ES-I3 (cell line): ENCODE measurements at regions not wholly inside any gene's neighbourhood (a gene's known extent, or its start where the extent isn't known, plus 50 kb on each side); places are given as distances from the start of the nearest gene placed in this dataset.

ENCODE experiments used
- H3K36me3 ChIP-seq: 2 replicates; pipeline ENCODE4 v1.6.1; 2013; ENCODE audit warnings: mild to moderate bottlenecking, low read length, control low read depth, moderate library complexity; ENCODE audit not compliant: insufficient read depth
- H3K4me1 ChIP-seq: 2 replicates; pipeline ENCODE4 v1.6.1; 2013; ENCODE audit warnings: mild to moderate bottlenecking, control low read depth, low read length; ENCODE audit not compliant: insufficient read depth
- H3K9ac ChIP-seq: 2 replicates; pipeline ENCODE4 v1.6.1; 2013; ENCODE audit warnings: low read depth, mild to moderate bottlenecking, low read length, moderate library complexity
- H3K9me3 ChIP-seq: 2 replicates; pipeline ENCODE4 v1.6.1; 2013; ENCODE audit warnings: mild to moderate bottlenecking, low read length, moderate library complexity; ENCODE audit not compliant: control insufficient read depth, insufficient read depth

- Histone ChIP-seq H3K36me3 (no peaks in the 10 kb centered on the region), H3K9ac (no peak overlapping the region), H3K4me1 (no peaks in the 10 kb centered on the region; the same call in 1 of the 2 replicates), H3K9me3 (no peaks in the 10 kb centered on the region)
Measured at GRCh38 chr5:13478831-13479465, 465.5 kb downstream of the DNAH5 start.

- Histone ChIP-seq H3K4me1 (no peaks in the 10 kb centered on the region; the same call in 1 of the 2 replicates), H3K36me3 (no peaks in the 10 kb centered on the region), H3K9me3 (no peaks in the 10 kb centered on the region), H3K9ac (no peak overlapping the region)
Measured at GRCh38 chr5:13477118-13477737, 467.3 kb downstream of the DNAH5 start.

- Histone ChIP-seq H3K4me1 (no peaks in the 10 kb centered on the region), H3K9ac (no peak overlapping the region), H3K36me3 (no peaks in the 10 kb centered on the region), H3K9me3 (no peaks in the 10 kb centered on the region)
Measured at GRCh38 chr5:13472842-13473241, 471.6 kb downstream of the DNAH5 start.

GRCh38 chr5:13470975-13471374 is 473.5 kb downstream of the DNAH5 start:
- no peaks in the 10 kb centered on the region for H3K9me3 ChIP-seq
- H3K36me3 ChIP-seq, result no peaks in the 10 kb centered on the region
- no peak overlapping the region for H3K9ac ChIP-seq
- no peaks in the 10 kb centered on the region for H3K4me1 ChIP-seq

GRCh38 chr5:13470263-13470662 is 474.2 kb downstream of the DNAH5 start:
- Histone ChIP-seq H3K36me3 (no peaks in the 10 kb centered on the region), H3K9me3 (no peaks in the 10 kb centered on the region), H3K4me1 (no peaks in the 10 kb centered on the region), H3K9ac (no peak overlapping the region)

GRCh38 chr5:13464532-13465193 is 479.8 kb downstream of the DNAH5 start:
- no peaks in the 10 kb centered on the region for H3K4me1 ChIP-seq
- H3K9ac ChIP-seq, result no peak overlapping the region
- H3K9me3 ChIP-seq, result no peaks in the 10 kb centered on the region
- no peaks in the 10 kb centered on the region for H3K36me3 ChIP-seq

GRCh38 chr5:13460587-13460986 is 483.9 kb downstream of the DNAH5 start:
- no peaks in the 10 kb centered on the region for H3K36me3 ChIP-seq
- H3K4me1 ChIP-seq, result no peaks in the 10 kb centered on the region
- no peaks in the 10 kb centered on the region for H3K9me3 ChIP-seq
- H3K9ac ChIP-seq, result no peak overlapping the region

GRCh38 chr5:13454050-13454449 is 490.4 kb downstream of the DNAH5 start:
- H3K9ac ChIP-seq, result no peak overlapping the region
- H3K4me1 ChIP-seq, result no peaks in the 10 kb centered on the region
- H3K36me3 ChIP-seq, result no peaks in the 10 kb centered on the region
- H3K9me3 ChIP-seq, result no peaks in the 10 kb centered on the region

- no peak overlapping the region for H3K9ac ChIP-seq
- no peaks in the 10 kb centered on the region for H3K36me3 ChIP-seq
Measured at GRCh38 chr5:13448843-13449242, 495.6 kb downstream of the DNAH5 start.

GRCh38 chr5:13439430-13439829 is 505.1 kb downstream of the DNAH5 start:
- H3K4me1 ChIP-seq, result no peaks in the 10 kb centered on the region
- H3K9me3 ChIP-seq, result no peaks in the 10 kb centered on the region
- no peaks in the 10 kb centered on the region for H3K36me3 ChIP-seq
- no peak overlapping the region for H3K9ac ChIP-seq

More at GRCh38 chr5:13448843-13449242, 495.6 kb downstream of the DNAH5 start:
- Histone ChIP-seq H3K4me1 (no peaks in the 10 kb centered on the region), H3K9me3 (no peaks in the 10 kb centered on the region)

GRCh38 chr5:13427827-13428557 is 516.5 kb downstream of the DNAH5 start:
- no peaks in the 10 kb centered on the region for H3K9me3 ChIP-seq
- no peaks in the 10 kb centered on the region for H3K4me1 ChIP-seq
- H3K9ac ChIP-seq, result no peak overlapping the region
- no peaks in the 10 kb centered on the region for H3K36me3 ChIP-seq

- H3K36me3 ChIP-seq, result no peaks in the 10 kb centered on the region
- H3K4me1 ChIP-seq, result no peaks in the 10 kb centered on the region
- H3K9me3 ChIP-seq, result no peaks in the 10 kb centered on the region
- no peak overlapping the region for H3K9ac ChIP-seq
Measured at GRCh38 chr5:13412040-13412595, 532.4 kb downstream of the DNAH5 start.

GRCh38 chr5:13408616-13409015 is 535.9 kb downstream of the DNAH5 start:
- H3K9ac ChIP-seq, result no peak overlapping the region
- no peaks in the 10 kb centered on the region for H3K36me3 ChIP-seq
- no peaks in the 10 kb centered on the region for H3K4me1 ChIP-seq
- no peaks in the 10 kb centered on the region for H3K9me3 ChIP-seq

- no peaks in the 10 kb centered on the region for H3K9me3 ChIP-seq
- H3K36me3 ChIP-seq, result no peaks in the 10 kb centered on the region
- H3K4me1 ChIP-seq, result no peaks in the 10 kb centered on the region
- no peak overlapping the region for H3K9ac ChIP-seq
Measured at GRCh38 chr5:13403351-13403750, 541.1 kb downstream of the DNAH5 start.
